ENCODE measurements at regions not wholly inside any gene's neighbourhood (a gene's known extent, or its start where the extent isn't known, plus 50 kb on each side); places are given as distances from the start of the nearest gene placed in this dataset.

DNA sequence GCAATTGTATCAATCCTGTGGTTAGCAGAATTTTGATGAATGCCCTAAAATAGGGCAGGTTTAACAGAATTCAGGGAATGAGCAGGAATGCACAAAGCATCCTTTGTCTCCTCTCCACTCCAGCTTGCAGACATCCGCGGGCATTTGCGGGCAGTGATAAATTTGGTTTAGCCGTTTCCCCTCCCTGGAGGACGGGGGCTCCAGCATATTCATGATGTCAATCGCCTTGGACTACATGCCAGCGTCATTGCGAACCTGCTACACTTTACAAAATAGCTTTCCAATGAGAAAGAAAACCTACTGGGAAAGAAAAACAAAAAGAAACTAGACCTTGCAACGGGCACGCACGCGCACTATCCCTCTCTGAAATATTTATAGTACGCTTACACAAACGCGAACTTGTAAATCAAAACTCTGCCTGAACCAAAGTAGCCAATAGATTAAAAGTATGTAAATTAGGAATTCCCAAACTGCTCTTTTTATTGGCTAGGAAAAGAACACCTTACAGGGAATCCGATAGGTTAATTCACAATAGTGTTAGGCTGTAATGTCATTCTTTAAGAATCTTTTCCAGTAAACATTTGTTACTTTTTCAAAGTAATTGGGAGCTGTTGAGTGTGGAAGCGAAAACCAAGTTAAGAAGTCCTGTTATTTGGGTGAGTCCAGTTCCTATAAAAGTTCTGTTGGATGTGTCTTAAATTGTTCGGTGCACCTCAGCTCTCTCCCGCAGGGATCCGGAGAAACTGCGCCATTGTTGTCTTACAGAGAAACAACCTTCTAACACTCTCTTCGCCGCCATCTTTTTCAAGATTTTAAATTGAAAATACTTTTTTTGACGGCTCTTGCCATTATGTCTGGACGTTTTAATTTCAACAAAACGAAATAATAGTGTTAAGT, 136.7 kb downstream of the HFE start:
- CTCF ChIA-PET (ENCODE audit: unreplicated experiment): no interaction called here
- Histone ChIP-seq H3K9me2 (ENCODE audit: insufficient read depth, low read length) (no peaks in the 10 kb centered on the region), H3K36me3 (ENCODE audit: insufficient read depth, low read length) (no peaks in the 10 kb centered on the region), H3K27ac (ENCODE audit: low read depth, low read length, poor library complexity, severe bottlenecking) (peak overlapping the region; percentile 60), H3K9me3 (ENCODE audit: low read length) (peaks cover 4% of the 10 kb centered on the region; the same call in 1 of the 2 replicates), H4K20me1 (ENCODE audit: insufficient read depth, low read length) (no peaks in the 10 kb centered on the region), H3K4me3 (ENCODE audit: low read depth, low read length, poor library complexity, severe bottlenecking) (peak overlapping the region; percentile 59), H3K4me2 (ENCODE audit: low read length) (peak overlapping the region; percentile 85), H3K79me2 (ENCODE audit: insufficient read depth, low read depth, low read length) (peaks cover 14% of the 10 kb centered on the region), H2AFZ (ENCODE audit: low read length) (peak overlapping the region; percentile 94), H3K4me1 (ENCODE audit: insufficient read depth, low read length, poor library complexity, severe bottlenecking) (peaks cover 60% of the 10 kb centered on the region)
- TF ChIP-seq EZH2phosphoT487 (IDR thresholded peaks at IDR 0.05; ENCODE audit: borderline replicate concordance, low read depth, low read length): no peak
- TF ChIP-seq CTCF (conservative IDR thresholded peaks at IDR 0.05; ENCODE audit: low read length): no peak
- intact Hi-C loops (cut with micrococcal nuclease; ENCODE audit: unreplicated experiment): no loop called here
- DNase-seq (ENCODE audit: low spot score): no peak
- no TSS peak for BruUV-seq (replicated peaks)
- POLR2A ChIA-PET: interaction anchor here (0.8 to 3.5 kb wide), 13 partner anchors 7 to 97 kb away, joined by 3 to 42 read pairs (median 5); a partner anchor contains a TSS

DNA sequence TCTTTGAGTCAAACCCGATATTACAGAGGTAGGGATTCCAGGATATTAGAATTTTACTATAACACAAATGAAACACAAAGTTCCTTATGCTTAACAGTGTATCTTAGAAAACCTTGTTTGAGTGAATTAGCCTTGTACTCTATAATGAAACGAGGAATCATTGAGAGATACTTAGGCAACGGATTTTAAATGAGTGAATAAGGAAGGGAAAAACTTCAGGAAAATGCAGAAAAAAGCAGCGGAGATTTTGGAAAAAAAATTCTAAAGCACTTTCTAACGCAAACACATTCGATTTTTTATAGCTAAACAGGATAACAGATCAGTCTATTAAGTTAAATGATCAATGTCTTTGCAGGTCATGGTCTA, 137.3 kb downstream of the HFE start:
- POLR2A ChIA-PET: interaction anchor here (0.9 to 3.5 kb wide), 6 partner anchors 10 to 60 kb away, joined by 3 to 42 read pairs (median 8); a partner anchor contains a TSS
- no peak for DNase-seq (ENCODE audit: low spot score)
- H3K4me2 ChIP-seq (ENCODE audit: low read length): no peak overlapping the region
- peaks cover 7% of the 10 kb centered on the region for H3K79me2 ChIP-seq (ENCODE audit: insufficient read depth, low read depth, low read length)
- intact Hi-C loops (cut with micrococcal nuclease; ENCODE audit: unreplicated experiment): no loop called here
- peaks cover 54% of the 10 kb centered on the region for H3K4me1 ChIP-seq (ENCODE audit: insufficient read depth, low read length, poor library complexity, severe bottlenecking)
- H3K9me3 ChIP-seq (ENCODE audit: low read length): peaks cover 4% of the 10 kb centered on the region; the same call in 1 of the 2 replicates
- H2AFZ ChIP-seq (ENCODE audit: low read length): peak overlapping the region; percentile 94
- TF ChIP-seq CTCF (conservative IDR thresholded peaks at IDR 0.05; ENCODE audit: low read length): no peak
- no peak for TF ChIP-seq EZH2phosphoT487 (IDR thresholded peaks at IDR 0.05; ENCODE audit: borderline replicate concordance, low read depth, low read length)
- CTCF ChIA-PET (ENCODE audit: unreplicated experiment): no interaction called here
- H3K27ac ChIP-seq (ENCODE audit: low read depth, low read length, poor library complexity, severe bottlenecking): no peak overlapping the region
- no peaks in the 10 kb centered on the region for H3K9me2 ChIP-seq (ENCODE audit: insufficient read depth, low read length)
- no peaks in the 10 kb centered on the region for H4K20me1 ChIP-seq (ENCODE audit: insufficient read depth, low read length)
- no peak overlapping the region for H3K4me3 ChIP-seq (ENCODE audit: low read depth, low read length, poor library complexity, severe bottlenecking)
- BruUV-seq (replicated peaks): no TSS peak
- H3K36me3 ChIP-seq (ENCODE audit: insufficient read depth, low read length): no peaks in the 10 kb centered on the region
